ENCODE measurements at regions not wholly inside any gene's neighbourhood (a gene's known extent, or its start where the extent isn't known, plus 50 kb on each side); places are given as distances from the start of the nearest gene placed in this dataset.

DNA sequence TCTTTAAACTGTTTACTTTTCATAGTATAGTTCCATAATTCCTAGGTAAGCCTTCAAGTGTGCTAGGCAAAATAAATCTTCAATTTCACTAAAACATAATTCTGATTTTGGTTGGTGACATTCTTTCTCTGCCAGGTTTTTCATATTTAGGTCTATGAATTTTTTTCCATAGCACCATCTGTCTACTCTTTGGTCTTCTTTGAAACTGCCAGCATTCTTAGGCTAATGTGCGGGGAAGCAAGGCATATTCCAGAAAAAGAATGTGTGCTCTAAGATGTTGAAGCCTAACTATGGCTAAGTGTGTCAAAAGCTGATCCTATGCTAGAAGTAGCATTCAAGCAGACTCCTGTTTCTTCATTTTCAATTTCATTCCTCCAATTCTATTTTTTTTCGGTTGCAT is 213.9 kb upstream of the C11orf87 start:
- peaks cover 5% of the 10 kb centered on the region for H3K9me3 Mint-ChIP-seq (ENCODE audit: insufficient read depth)
- DNase-seq (no peak), ATAC-seq (no peak)
- CTCF ChIA-PET = no interaction called here
- no peak overlapping the region for H3K4me3 Mint-ChIP-seq
- no peaks in the 10 kb centered on the region for H3K36me3 Mint-ChIP-seq (ENCODE audit: low read depth)
- POLR2A ChIA-PET = no interaction called here
- no peaks in the 10 kb centered on the region for H3K27me3 Mint-ChIP-seq (ENCODE audit: low read depth)
- H3K27ac Mint-ChIP-seq = no peak overlapping the region
- no peaks in the 10 kb centered on the region for H3K4me1 Mint-ChIP-seq (ENCODE audit: low read depth)

DNA sequence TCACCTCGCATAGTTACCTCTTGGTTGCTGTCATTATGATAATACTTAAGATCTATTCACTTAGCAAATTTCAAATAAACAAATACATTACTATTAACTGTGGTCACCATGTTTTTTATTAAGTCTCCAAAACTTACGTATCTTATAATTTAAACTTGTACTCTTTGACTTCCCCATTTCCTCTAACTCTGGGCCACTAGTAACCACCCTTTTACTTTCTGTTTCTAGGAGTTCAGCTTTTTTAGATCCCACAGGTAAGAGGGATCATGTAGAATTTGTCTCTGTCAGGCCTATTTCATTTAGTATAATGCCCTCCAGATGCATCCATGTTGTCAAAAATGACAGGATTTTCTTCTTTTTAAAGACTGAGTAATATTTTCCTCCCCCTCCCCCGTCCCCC is 212.4 kb upstream of the C11orf87 start:
- no peaks in the 10 kb centered on the region for H3K27me3 Mint-ChIP-seq (ENCODE audit: low read depth)
- no peak overlapping the region for H3K4me3 Mint-ChIP-seq
- no peaks in the 10 kb centered on the region for H3K36me3 Mint-ChIP-seq (ENCODE audit: low read depth)
- POLR2A ChIA-PET = no interaction called here
- H3K9me3 Mint-ChIP-seq (ENCODE audit: insufficient read depth) = peaks cover 5% of the 10 kb centered on the region
- no peaks in the 10 kb centered on the region for H3K4me1 Mint-ChIP-seq (ENCODE audit: low read depth)
- H3K27ac Mint-ChIP-seq = no peak overlapping the region
- DNase-seq (no peak), ATAC-seq (no peak)
- CTCF ChIA-PET = interaction anchor here (0.6 kb wide), 1 partner anchor 32 kb away, joined by 3 read pairs; no protein-coding TSS in a partner anchor

DNA sequence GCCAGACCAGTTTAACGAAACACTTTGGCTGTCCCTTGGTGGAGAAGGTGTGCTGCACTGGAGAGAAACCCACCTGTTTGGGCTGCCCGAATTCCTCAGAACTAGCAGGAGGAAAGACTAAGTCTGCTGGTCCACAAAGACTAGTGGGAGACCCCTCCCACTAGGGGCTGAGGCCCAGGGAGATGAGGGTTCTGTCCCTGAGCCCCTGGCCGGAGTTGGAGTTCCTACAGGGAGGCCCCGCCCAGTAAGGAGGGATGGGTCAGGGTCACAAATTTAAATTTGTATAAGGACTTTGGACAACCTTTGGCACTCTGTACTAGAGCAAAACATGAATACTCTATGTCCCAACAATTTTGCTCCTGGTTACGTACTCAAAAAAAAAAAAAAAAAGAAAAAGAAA is 200.8 kb upstream of the C11orf87 start:
- Mint-ChIP-seq H3K27ac (no peak overlapping the region), H3K27me3 (ENCODE audit: low read depth) (no peaks in the 10 kb centered on the region), H3K9me3 (ENCODE audit: insufficient read depth) (peaks cover 3% of the 10 kb centered on the region), H3K4me3 (no peak overlapping the region), H3K36me3 (ENCODE audit: low read depth) (no peaks in the 10 kb centered on the region), H3K4me1 (ENCODE audit: low read depth) (no peaks in the 10 kb centered on the region)
- ATAC-seq (no peak), DNase-seq (no peak)
- POLR2A ChIA-PET = no interaction called here
- CTCF ChIA-PET = no interaction called here

DNA sequence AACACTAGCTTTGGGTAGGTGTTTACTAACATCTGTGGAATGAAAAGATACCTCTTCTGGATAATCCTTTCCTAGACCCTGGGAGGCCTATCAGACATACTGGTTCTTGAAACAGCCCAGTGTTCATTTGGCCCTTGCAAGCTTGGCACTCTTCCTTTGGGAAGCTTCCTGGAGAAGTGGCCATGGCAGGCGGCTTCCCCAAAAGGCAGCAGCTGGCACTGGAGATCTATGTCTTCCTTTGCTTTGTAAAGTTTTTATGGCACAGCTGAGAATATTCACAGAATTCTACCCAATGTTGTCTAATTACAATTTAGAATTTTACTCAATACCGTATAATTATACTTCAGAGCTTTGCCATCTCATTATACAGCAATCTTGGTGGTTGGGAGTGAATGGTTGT is 199.2 kb upstream of the C11orf87 start:
- no peaks in the 10 kb centered on the region for H3K4me1 Mint-ChIP-seq (ENCODE audit: low read depth)
- H3K9me3 Mint-ChIP-seq (ENCODE audit: insufficient read depth) = peaks cover 3% of the 10 kb centered on the region
- H3K27me3 Mint-ChIP-seq (ENCODE audit: low read depth) = no peaks in the 10 kb centered on the region
- no peak overlapping the region for H3K27ac Mint-ChIP-seq
- POLR2A ChIA-PET = interaction anchor here (0.5 kb wide), 1 partner anchor 671 kb away, joined by 4 read pairs; no protein-coding TSS in a partner anchor
- CTCF ChIA-PET = no interaction called here
- no peaks in the 10 kb centered on the region for H3K36me3 Mint-ChIP-seq (ENCODE audit: low read depth)
- no peak for DNase-seq
- ATAC-seq = no peak
- no peak overlapping the region for H3K4me3 Mint-ChIP-seq

DNA sequence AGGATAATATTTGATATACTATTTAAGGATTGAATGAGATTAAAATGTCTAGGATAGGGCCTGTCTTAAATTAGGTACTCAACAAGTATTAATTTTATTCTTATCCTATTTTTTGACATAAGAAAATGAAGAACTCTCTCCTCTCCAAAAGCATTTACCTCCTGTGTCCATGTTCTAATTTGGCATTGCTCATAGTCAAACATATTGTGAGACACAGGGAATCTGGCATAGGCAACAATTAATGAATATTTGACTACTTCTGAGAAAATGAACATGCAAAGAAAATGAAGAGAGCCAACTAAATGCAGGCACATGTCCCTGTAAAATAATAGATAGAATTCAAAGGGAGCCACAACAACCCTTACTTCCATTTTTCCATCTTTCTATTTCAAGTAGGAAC is 198.5 kb upstream of the C11orf87 start:
- Mint-ChIP-seq H3K4me1 (ENCODE audit: low read depth) (no peaks in the 10 kb centered on the region), H3K9me3 (ENCODE audit: insufficient read depth) (peaks cover 3% of the 10 kb centered on the region)
- CTCF ChIA-PET = no interaction called here

DNA sequence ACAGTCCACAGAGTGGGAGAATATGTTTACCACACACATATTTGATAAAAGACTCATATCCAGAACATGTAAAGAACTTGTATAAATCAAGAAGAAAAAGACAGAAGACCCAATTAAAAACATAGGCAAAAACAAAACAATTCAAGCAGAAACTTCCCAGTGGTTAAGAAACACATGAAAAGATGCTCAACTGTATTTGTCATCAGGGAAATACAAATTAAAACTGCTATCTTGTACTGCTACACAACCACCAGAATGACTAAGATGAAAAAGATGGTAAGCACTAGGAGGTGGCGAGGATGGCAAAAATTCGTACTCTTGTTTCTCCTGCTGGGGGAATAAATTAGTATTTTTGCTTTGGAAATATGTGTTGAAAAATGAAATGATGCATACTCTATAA is 192.3 kb upstream of the C11orf87 start:
- ChIA-PET CTCF (no interaction called here), POLR2A (no interaction called here)
- Mint-ChIP-seq H3K4me3 (no peak overlapping the region), H3K36me3 (ENCODE audit: low read depth) (no peaks in the 10 kb centered on the region), H3K27ac (no peak overlapping the region), H3K9me3 (ENCODE audit: insufficient read depth) (no peaks in the 10 kb centered on the region), H3K4me1 (ENCODE audit: low read depth) (no peaks in the 10 kb centered on the region), H3K27me3 (ENCODE audit: low read depth) (no peaks in the 10 kb centered on the region)
- no peak for DNase-seq
- ATAC-seq = no peak

More for the DNA sequence above, 198.5 kb upstream of the C11orf87 start:
- ATAC-seq (no peak), DNase-seq (no peak)
- H3K36me3 Mint-ChIP-seq (ENCODE audit: low read depth) = no peaks in the 10 kb centered on the region
- no peak overlapping the region for H3K27ac Mint-ChIP-seq
- POLR2A ChIA-PET = interaction anchor here (0.5 kb wide), 1 partner anchor 671 kb away, joined by 4 read pairs; no protein-coding TSS in a partner anchor
- H3K27me3 Mint-ChIP-seq (ENCODE audit: low read depth) = no peaks in the 10 kb centered on the region
- no peak overlapping the region for H3K4me3 Mint-ChIP-seq

DNA sequence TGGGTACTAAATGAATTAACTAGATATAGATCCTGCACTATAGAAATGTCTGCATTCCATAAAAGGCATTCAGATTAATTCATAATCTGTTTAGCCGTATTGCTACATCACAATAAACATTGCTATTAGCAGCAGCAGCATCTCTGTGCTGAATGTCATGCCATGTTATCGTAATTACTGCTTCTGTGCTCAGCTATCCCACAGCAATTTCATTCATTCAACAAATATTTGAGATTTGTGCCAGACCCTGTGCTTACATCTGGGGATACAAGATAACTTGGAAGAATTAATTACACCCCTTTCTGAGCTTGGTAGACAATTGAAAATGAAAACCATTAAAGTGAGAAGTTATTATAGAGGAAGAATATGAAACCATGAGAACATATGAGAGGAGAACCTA is 185.8 kb upstream of the C11orf87 start:
- POLR2A ChIA-PET = no interaction called here

DNA sequence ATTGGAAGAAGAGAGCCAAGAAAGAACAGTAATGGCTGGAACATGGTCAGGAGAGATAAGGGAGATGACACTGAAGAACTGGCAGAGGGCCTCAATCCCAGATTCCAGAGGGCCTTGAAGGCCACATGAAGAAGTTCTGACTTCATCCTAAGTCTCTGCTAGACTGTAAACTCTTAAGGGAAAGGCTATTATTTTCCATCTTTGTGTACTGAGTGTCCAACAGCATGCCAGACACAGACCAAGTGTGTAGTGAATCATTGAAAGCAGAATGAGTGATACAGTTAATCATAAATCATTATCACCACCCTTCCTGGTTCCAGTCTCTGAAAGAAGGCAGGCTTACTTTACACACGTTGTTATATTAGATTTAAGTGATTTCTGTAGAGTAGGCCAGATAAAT is 185.3 kb upstream of the C11orf87 start:
- H3K4me3 Mint-ChIP-seq = no peak overlapping the region
- no peak overlapping the region for H3K27ac Mint-ChIP-seq
- ChIA-PET POLR2A (no interaction called here), CTCF (no interaction called here)
- H3K27me3 Mint-ChIP-seq (ENCODE audit: low read depth) = no peaks in the 10 kb centered on the region
- H3K36me3 Mint-ChIP-seq (ENCODE audit: low read depth) = no peaks in the 10 kb centered on the region
- no peaks in the 10 kb centered on the region for H3K9me3 Mint-ChIP-seq (ENCODE audit: insufficient read depth)
- DNase-seq (no peak), ATAC-seq (no peak)
- H3K4me1 Mint-ChIP-seq (ENCODE audit: low read depth) = no peaks in the 10 kb centered on the region

More for the DNA sequence above, 185.8 kb upstream of the C11orf87 start:
- Mint-ChIP-seq H3K36me3 (ENCODE audit: low read depth) (no peaks in the 10 kb centered on the region), H3K27ac (no peak overlapping the region), H3K27me3 (ENCODE audit: low read depth) (no peaks in the 10 kb centered on the region), H3K9me3 (ENCODE audit: insufficient read depth) (no peaks in the 10 kb centered on the region), H3K4me1 (ENCODE audit: low read depth) (no peaks in the 10 kb centered on the region), H3K4me3 (no peak overlapping the region)
- ATAC-seq (no peak), DNase-seq (no peak)
- CTCF ChIA-PET = no interaction called here

DNA sequence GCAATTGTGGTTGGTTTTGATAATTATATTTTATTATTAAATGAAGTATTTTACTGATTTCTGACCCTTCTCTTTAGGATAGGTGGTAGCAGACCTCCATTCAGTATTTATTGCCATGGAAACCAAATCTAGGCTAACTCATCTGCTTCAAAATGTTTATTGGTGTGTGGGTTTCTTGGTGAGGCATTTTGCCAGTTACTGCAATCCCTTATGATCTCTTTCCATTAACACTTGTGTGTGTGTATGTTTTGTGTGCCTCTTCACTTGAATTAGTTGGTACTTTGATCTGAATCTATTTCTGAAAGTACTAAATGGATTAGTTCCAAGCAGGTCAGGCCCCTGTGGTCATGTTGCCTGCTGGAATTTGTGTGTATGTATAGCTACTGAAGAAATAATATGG is 184.4 kb upstream of the C11orf87 start:
- Mint-ChIP-seq H3K27me3 (ENCODE audit: low read depth) (no peaks in the 10 kb centered on the region), H3K4me3 (no peak overlapping the region), H3K4me1 (ENCODE audit: low read depth) (no peaks in the 10 kb centered on the region), H3K36me3 (ENCODE audit: low read depth) (no peaks in the 10 kb centered on the region), H3K9me3 (ENCODE audit: insufficient read depth) (no peaks in the 10 kb centered on the region), H3K27ac (no peak overlapping the region)
- POLR2A ChIA-PET = no interaction called here
- ATAC-seq = no peak
- DNase-seq = no peak
- CTCF ChIA-PET = no interaction called here

DNA sequence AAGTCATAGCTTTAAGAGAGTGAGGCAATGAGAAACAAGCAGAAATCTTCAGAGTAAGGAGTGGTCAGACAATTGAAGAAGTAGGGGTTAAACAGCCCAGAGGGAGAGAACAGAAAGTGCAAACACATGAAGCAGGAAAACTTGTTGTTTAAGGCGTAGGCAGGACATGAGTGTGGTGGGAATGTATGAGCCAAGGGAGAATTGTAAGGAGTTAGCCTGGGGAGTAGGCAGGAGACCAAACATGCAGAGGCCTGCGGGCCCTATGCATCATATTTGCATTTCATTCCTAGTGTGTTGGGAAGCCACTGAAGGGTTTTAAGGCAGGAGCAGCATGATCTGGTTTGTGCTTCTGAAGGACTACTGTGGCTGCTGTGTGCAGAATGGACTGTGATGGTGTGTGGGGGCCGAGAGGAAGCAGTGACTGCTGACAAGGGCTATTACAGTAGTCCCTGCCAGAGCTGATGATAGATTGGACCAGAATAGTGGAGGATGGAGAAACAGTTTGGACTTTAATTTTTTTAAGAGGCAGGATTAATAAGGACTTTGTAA is 179.9 kb upstream of the C11orf87 start:
- ChIA-PET CTCF (no interaction called here), POLR2A (no interaction called here)
- Mint-ChIP-seq H3K4me1 (ENCODE audit: low read depth) (no peaks in the 10 kb centered on the region), H3K9me3 (ENCODE audit: insufficient read depth) (no peaks in the 10 kb centered on the region), H3K4me3 (no peak overlapping the region), H3K36me3 (ENCODE audit: low read depth) (no peaks in the 10 kb centered on the region), H3K27ac (no peak overlapping the region), H3K27me3 (ENCODE audit: low read depth) (no peaks in the 10 kb centered on the region)
- DNase-seq (no peak), ATAC-seq (no peak)

DNA sequence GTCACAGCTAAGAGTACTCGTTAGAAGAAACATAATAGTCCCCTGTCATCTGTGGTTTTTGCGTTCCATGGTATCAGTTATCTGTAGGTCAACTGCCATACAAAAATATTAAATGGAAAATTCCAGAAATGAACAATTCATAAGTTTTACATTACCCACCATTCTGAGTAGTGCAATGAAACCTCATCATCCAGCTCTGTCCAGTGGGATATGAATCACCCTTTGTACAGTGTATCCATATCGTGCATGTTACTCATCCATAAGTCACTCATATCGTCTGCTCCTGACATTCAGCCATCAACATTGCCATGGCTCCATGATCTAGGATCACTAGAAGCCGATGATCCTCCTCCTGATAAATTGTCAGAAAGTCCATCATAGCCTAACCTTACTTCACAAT is 174.9 kb upstream of the C11orf87 start:
- Mint-ChIP-seq H3K4me1 (ENCODE audit: low read depth) (no peaks in the 10 kb centered on the region), H3K4me3 (no peak overlapping the region), H3K9me3 (ENCODE audit: insufficient read depth) (no peaks in the 10 kb centered on the region), H3K27me3 (ENCODE audit: low read depth) (no peaks in the 10 kb centered on the region), H3K27ac (no peak overlapping the region), H3K36me3 (ENCODE audit: low read depth) (no peaks in the 10 kb centered on the region)
- DNase-seq (no peak), ATAC-seq (no peak)
- POLR2A ChIA-PET = no interaction called here
- CTCF ChIA-PET = no interaction called here

DNA sequence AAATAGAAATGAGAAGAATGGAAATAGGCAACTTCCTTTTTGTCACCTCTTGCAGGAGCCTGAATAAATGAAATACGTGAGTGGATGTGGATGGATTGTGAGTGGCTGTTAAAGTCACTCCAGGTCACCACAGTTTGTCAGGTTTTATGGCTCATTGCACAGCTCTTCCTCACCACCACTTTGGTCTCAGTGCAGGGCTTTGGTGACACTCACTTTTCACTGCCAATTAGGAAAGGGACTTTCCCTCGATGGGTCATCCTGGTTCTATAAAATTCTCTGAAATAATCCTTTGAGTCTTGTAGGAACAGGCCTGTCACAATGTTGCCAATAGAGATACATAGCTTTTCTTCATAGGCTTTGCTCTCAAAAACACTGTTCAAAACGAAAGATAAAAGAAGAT is 172.4 kb upstream of the C11orf87 start:
- H3K27me3 Mint-ChIP-seq (ENCODE audit: low read depth) = no peaks in the 10 kb centered on the region

DNA sequence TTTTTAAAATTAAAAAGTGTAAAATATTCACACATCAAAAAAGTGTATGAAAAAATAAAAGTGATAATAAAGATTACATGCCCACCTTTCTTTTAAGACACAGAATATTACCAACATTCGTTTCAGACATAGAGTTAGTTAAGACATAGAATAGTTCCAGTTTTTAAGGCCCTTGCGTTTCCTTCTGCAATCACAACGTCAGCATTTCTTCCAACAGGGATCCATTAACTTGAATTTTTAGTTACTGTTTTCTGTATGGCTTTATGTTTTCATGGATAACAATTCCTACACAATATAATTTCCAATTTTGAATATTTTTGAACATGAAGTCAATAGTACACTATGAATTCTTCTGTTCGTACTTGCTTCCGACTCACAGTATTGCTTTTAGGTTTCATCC is 170.8 kb upstream of the C11orf87 start:
- Mint-ChIP-seq H3K4me1 (ENCODE audit: low read depth) (no peaks in the 10 kb centered on the region), H3K27ac (no peak overlapping the region), H3K9me3 (ENCODE audit: insufficient read depth) (no peaks in the 10 kb centered on the region), H3K4me3 (no peak overlapping the region), H3K27me3 (ENCODE audit: low read depth) (no peaks in the 10 kb centered on the region), H3K36me3 (ENCODE audit: low read depth) (no peaks in the 10 kb centered on the region)
- DNase-seq = no peak
- ChIA-PET CTCF (no interaction called here), POLR2A (no interaction called here)
- ATAC-seq = no peak

More for the DNA sequence above, 172.4 kb upstream of the C11orf87 start:
- DNase-seq (no peak), ATAC-seq (no peak)
- Mint-ChIP-seq H3K4me1 (ENCODE audit: low read depth) (no peaks in the 10 kb centered on the region), H3K9me3 (ENCODE audit: insufficient read depth) (no peaks in the 10 kb centered on the region), H3K36me3 (ENCODE audit: low read depth) (no peaks in the 10 kb centered on the region), H3K4me3 (no peak overlapping the region), H3K27ac (no peak overlapping the region)
- ChIA-PET POLR2A (no interaction called here), CTCF (no interaction called here)
